Endothelial cell of umbilical vein (primary cell): ENCODE measurements at regions not wholly inside any gene's neighbourhood (a gene's known extent, or its start where the extent isn't known, plus 50 kb on each side); places are given as distances from the start of the nearest gene placed in this dataset.

Experiments used
- BruUV-seq: library from RNA; stranded (reverse); fragments of 400-500 nt; replicated peaks from 2 replicates; lab custom pipeline; 2021; lab: Mats Ljungman, UMichigan
- CTCF ChIA-PET: fragments of 300-600, 350-600 bp; sonication (Branson Sonifier 250); formaldehyde crosslinking; loops from one replicate; lab custom pipeline; 2021; ENCODE audit warnings: antibody characterized with exemption, inconsistent platforms; lab: Charles Lee
- POLR2A ChIA-PET: fragments of 300-600, 350-600 bp; sonication (Branson Sonifier 250); formaldehyde crosslinking; loops from one replicate; lab custom pipeline; 2021; ENCODE audit warnings: antibody characterized with exemption, inconsistent platforms; lab: Charles Lee
- DNase-seq: peaks from one replicate; pipeline ENCODE4 v3.0.0-alpha.2; 2011; ENCODE audit warnings: low read depth, low spot score
- FAIRE-seq: peaks from 2 replicates; lab custom pipeline; 2011; peaks lifted over from hg19 to GRCh38; lab: Jason Lieb, UNC
- H2AFZ ChIP-seq: 2 replicates; pipeline ENCODE4 v1.6.0; 2012; ENCODE audit warnings: low read depth, low read length, control low read depth, inconsistent platforms
- H3K27ac ChIP-seq: 2 replicates; pipeline ENCODE4 v1.5.1; 2011; ENCODE audit warnings: low read depth, mild to moderate bottlenecking, control low read depth, low read length, moderate library complexity; ENCODE audit not compliant: insufficient read depth
- H3K27me3 ChIP-seq, 2 experiments: 2 replicates each; pipeline versions ENCODE4 v1.6.0 to v1.6.1; 2011; ENCODE audit warnings: low read length in 2 of 2, mixed read lengths in 1 of 2; ENCODE audit not compliant: control insufficient read depth in 2 of 2, insufficient read depth in 2 of 2
- H3K36me3 ChIP-seq, 2 experiments: 2 replicates in 1 of 2; 3 replicates in 1 of 2; pipeline ENCODE4 v1.5.1; 2011; ENCODE audit warnings: low read length in 2 of 2, mild to moderate bottlenecking in 1 of 2, moderate library complexity in 1 of 2; ENCODE audit not compliant: control insufficient read depth in 2 of 2, insufficient read depth in 2 of 2; ENCODE audit errors: extremely low read depth in 1 of 2
- H3K4me1 ChIP-seq: 3 replicates; pipeline ENCODE4 v1.5.1; 2011; ENCODE audit warnings: mild to moderate bottlenecking, low read length; ENCODE audit not compliant: control insufficient read depth, insufficient read depth; ENCODE audit errors: extremely low read depth
- H3K4me2 ChIP-seq: 2 replicates; pipeline ENCODE4 v1.6.1; 2011; ENCODE audit warnings: low read length, control low read depth, mixed read lengths; ENCODE audit not compliant: insufficient read depth
- H3K4me3 ChIP-seq, 3 experiments: fragments of 200-600 bp in 1 of 3; sonication (generic), shearing (Covaris generic) in 1 of 3; replicated peaks in 1 of 3; 2 replicates each; pipeline ENCODE4 v1.5.1; 2011 to 2016; ENCODE audit warnings: control low read depth in 3 of 3, low read length in 3 of 3, mild to moderate bottlenecking in 2 of 3, inconsistent platforms in 1 of 3, low read depth in 1 of 3, moderate library complexity in 1 of 3; ENCODE audit not compliant: insufficient read depth in 1 of 3
- H3K79me2 ChIP-seq: 2 replicates; pipeline ENCODE4 v1.6.0; 2012; ENCODE audit warnings: low read length, inconsistent platforms; ENCODE audit not compliant: control insufficient read depth, insufficient read depth
- H3K9ac ChIP-seq: replicated peaks from 2 replicates; pipeline ENCODE3; 2011; ENCODE audit warnings: low read length, control low read depth; ENCODE audit not compliant: insufficient read depth; ENCODE audit errors: extremely low read depth
- H3K9me1 ChIP-seq: replicated peaks from 3 replicates; pipeline ENCODE4 v1.6.0; 2011; ENCODE audit warnings: mild to moderate bottlenecking, low read length; ENCODE audit not compliant: control insufficient read depth, insufficient read depth; ENCODE audit errors: extremely low read depth
- H3K9me3 ChIP-seq: replicated peaks from 2 replicates; pipeline ENCODE4 v1.5.1; 2012; ENCODE audit warnings: low read length, inconsistent platforms; ENCODE audit not compliant: control insufficient read depth, insufficient read depth
- H4K20me1 ChIP-seq: replicated peaks from 2 replicates; pipeline ENCODE3; 2011; ENCODE audit warnings: mild to moderate bottlenecking, low read length; ENCODE audit not compliant: control insufficient read depth, insufficient read depth; ENCODE audit errors: extremely low read depth
- EZH2 ChIP-seq: IDR thresholded peaks from 2 replicates; pipeline ENCODE4 v1.6.1; 2012; ENCODE audit warnings: borderline replicate concordance, low read depth, mild to moderate bottlenecking, moderate library complexity, low read length, inconsistent platforms; ENCODE audit not compliant: severe bottlenecking
- FOS ChIP-seq: IDR thresholded peaks from 2 replicates; pipeline ENCODE4 v1.6.1; 2011; ENCODE audit warnings: mild to moderate bottlenecking, low read length, moderate library complexity, borderline replicate concordance; ENCODE audit not compliant: insufficient read depth
- GATA2 ChIP-seq: IDR thresholded peaks from 2 replicates; pipeline ENCODE4 v1.7.0; 2011; ENCODE audit warnings: low read depth, mild to moderate bottlenecking, moderate library complexity, mixed read lengths, low read length; ENCODE audit not compliant: insufficient read length, insufficient read depth
- JUN ChIP-seq: IDR thresholded peaks from 2 replicates; pipeline ENCODE4 v1.6.1; 2011; ENCODE audit warnings: borderline replicate concordance, low read depth; ENCODE audit not compliant: insufficient read length, insufficient read depth
- MYC ChIP-seq: IDR thresholded peaks from one replicate; pipeline ENCODE4 v1.6.1; 2011; ENCODE audit warnings: mild to moderate bottlenecking, low read depth, low read length
- POLR2A ChIP-seq: IDR thresholded peaks from 2 replicates; pipeline ENCODE4 v1.6.1; 2012; ENCODE audit warnings: low read depth, mild to moderate bottlenecking, control low read depth, low read length
- dilution Hi-C: fragments of 300-500 bp; cut with MboI; formaldehyde crosslinking; loops from one replicate; pipeline ENCODE4 v1.15.0; 2019; ENCODE audit warnings: low sequenced_read_pairs; ENCODE audit not compliant: extremely low pct_ligation_motif_present
- intact Hi-C: fragments of 100-400 bp; cut with micrococcal nuclease; formaldehyde crosslinking; loops from one replicate; pipeline ENCODE4 v1.10.0; 2022
- TF ChIP-seq, protein P1 (sequence below): IDR thresholded peaks from 2 replicates; pipeline ENCODE4 v1.6.1; 2011; ENCODE audit not compliant: insufficient read depth, insufficient read length
- TF ChIP-seq, protein P2 (sequence below), 2 donors: IDR thresholded peaks; 1 replicate in 1 of 2; 2 replicates in 1 of 2; pipeline ENCODE4 v1.5.1; 2011; ENCODE audit warnings: low read length in 2 of 2, mild to moderate bottlenecking in 2 of 2, moderate library complexity in 2 of 2, control low read depth in 1 of 2, inconsistent platforms in 1 of 2, low read depth in 1 of 2; ENCODE audit not compliant: insufficient read depth in 1 of 2; ENCODE audit errors: extremely low read depth in 1 of 2

DNA sequence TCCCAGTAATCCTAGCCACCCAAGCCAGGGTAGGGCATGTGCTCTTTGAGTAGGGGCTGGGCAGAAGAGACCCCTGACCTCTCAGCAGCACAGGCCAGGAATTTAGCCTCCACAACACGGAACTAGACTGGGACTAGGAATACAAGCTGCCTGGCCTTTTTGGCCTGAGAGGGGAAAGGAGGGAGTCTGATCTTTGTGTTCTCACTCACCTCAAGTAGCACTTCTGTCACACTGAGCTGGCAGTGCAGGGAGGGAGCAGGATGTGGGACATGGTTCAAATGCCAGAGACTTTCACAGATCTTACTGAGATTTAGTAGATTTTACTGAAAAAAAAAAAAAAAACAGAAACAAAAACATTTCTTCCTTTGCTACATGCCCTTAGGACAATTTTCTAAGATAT lies 395.2 kb downstream of the CMPK2 start:
- no peak for DNase-seq
- POLR2A ChIA-PET = no interaction called here
- Histone ChIP-seq H3K9me3 (peaks cover 8% of the 10 kb centered on the region), H2AFZ (no peak overlapping the region), H3K4me2 (no peak overlapping the region), H3K27ac (no peak overlapping the region), H3K36me3 (no peaks in the 10 kb centered on the region), H3K9me1 (no peaks in the 10 kb centered on the region), H4K20me1 (no peaks in the 10 kb centered on the region), H3K4me3 (no peak overlapping the region), H3K79me2 (no peaks in the 10 kb centered on the region), H3K9ac (no peak overlapping the region), H3K27me3 (no peaks in the 10 kb centered on the region), H3K4me1 (no peaks in the 10 kb centered on the region)
- intact Hi-C loops = no loop called here
- CTCF ChIA-PET = no interaction called here
- dilution Hi-C loops = no loop called here
- FAIRE-seq = no peak
- TF ChIP-seq, protein P1, sequence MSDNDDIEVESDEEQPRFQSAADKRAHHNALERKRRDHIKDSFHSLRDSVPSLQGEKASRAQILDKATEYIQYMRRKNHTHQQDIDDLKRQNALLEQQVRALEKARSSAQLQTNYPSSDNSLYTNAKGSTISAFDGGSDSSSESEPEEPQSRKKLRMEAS = no peak
- TF ChIP-seq MYC (no peak), GATA2 (no peak), JUN (no peak), EZH2 (no peak), FOS (no peak), POLR2A (no peak)
- TF ChIP-seq, protein P2, sequence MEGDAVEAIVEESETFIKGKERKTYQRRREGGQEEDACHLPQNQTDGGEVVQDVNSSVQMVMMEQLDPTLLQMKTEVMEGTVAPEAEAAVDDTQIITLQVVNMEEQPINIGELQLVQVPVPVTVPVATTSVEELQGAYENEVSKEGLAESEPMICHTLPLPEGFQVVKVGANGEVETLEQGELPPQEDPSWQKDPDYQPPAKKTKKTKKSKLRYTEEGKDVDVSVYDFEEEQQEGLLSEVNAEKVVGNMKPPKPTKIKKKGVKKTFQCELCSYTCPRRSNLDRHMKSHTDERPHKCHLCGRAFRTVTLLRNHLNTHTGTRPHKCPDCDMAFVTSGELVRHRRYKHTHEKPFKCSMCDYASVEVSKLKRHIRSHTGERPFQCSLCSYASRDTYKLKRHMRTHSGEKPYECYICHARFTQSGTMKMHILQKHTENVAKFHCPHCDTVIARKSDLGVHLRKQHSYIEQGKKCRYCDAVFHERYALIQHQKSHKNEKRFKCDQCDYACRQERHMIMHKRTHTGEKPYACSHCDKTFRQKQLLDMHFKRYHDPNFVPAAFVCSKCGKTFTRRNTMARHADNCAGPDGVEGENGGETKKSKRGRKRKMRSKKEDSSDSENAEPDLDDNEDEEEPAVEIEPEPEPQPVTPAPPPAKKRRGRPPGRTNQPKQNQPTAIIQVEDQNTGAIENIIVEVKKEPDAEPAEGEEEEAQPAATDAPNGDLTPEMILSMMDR (IDR thresholded peaks at IDR 0.05; ENCODE audit: extremely low read depth in 1 of 2, insufficient read depth in 1 of 2, low read depth in 1 of 2, low read length in 2 of 2) = no peak
- BruUV-seq = no TSS peak
